ENCODE measurements at regions not wholly inside any gene's neighbourhood (a gene's known extent, or its start where the extent isn't known, plus 50 kb on each side); places are given as distances from the start of the nearest gene placed in this dataset.

- DNase-seq: no peak
- Mint-ChIP-seq H3K36me3 (ENCODE audit: low read depth) (no peaks in the 10 kb centered on the region), H3K4me1 (no peaks in the 10 kb centered on the region), H3K9me3 (no peaks in the 10 kb centered on the region), H3K4me3 (no peak overlapping the region), H3K27me3 (no peaks in the 10 kb centered on the region), H3K27ac (no peak overlapping the region)
- intact Hi-C loops (cut with micrococcal nuclease): no loop called here
Measured at GRCh38 chr6:97654674-97655073, 371.7 kb upstream of the MMS22L start.

DNA sequence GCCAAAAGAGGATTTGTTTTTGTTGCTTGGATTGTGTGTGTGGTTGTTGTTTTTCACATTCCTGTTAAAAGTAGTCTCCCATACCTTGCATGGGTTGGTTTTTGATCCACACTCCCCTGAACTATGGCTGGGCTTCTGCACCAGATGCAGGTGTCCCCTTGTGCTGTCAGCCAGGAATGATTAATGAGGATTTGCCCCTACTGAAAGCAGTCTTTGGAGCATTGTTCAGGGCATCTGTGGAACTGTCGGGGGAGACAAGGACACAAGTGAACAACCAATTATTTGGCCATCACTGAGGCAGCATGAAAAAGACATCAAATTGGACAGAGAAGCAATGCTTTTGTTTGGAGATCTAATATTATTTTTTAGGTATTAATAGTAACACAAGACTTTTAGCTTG, 373.2 kb upstream of the MMS22L start:
- H3K36me3 Mint-ChIP-seq (ENCODE audit: low read depth): no peaks in the 10 kb centered on the region
- H3K4me1 Mint-ChIP-seq: no peaks in the 10 kb centered on the region
- H3K27me3 Mint-ChIP-seq: no peaks in the 10 kb centered on the region
- intact Hi-C loops (cut with micrococcal nuclease): no loop called here
- no peak overlapping the region for H3K27ac Mint-ChIP-seq
- no peak for DNase-seq
- no peaks in the 10 kb centered on the region for H3K9me3 Mint-ChIP-seq
- H3K4me3 Mint-ChIP-seq: no peak overlapping the region

GRCh38 chr6:97656706-97657350, 373.8 kb upstream of the MMS22L start:
- intact Hi-C loops (cut with micrococcal nuclease): no loop called here
- H3K27me3 Mint-ChIP-seq: no peaks in the 10 kb centered on the region

DNA sequence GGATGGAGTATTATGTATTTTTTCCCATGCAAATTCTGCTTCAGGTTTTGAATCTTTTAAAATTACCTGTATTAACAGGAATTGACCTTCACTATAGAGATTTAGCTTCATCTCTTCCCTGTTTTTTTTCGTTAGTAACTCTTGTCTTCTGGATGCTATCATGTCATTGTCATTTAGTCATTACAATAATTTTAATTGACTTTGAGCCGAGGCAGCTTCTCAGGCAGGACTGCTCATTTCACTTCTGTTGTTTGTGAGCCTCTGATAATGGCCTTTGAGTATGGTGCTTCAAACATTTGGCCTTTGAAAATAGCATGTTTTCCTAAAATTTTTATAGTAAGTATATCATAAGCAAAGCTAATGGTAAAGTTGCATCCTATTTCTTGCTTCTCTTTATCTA, 375.1 kb upstream of the MMS22L start:
- Mint-ChIP-seq H3K4me3 (no peak overlapping the region), H3K36me3 (ENCODE audit: low read depth) (no peaks in the 10 kb centered on the region)
- intact Hi-C loops (cut with micrococcal nuclease): no loop called here

More at GRCh38 chr6:97656706-97657350, 373.8 kb upstream of the MMS22L start:
- H3K27ac Mint-ChIP-seq: no peak overlapping the region
- H3K36me3 Mint-ChIP-seq (ENCODE audit: low read depth): no peaks in the 10 kb centered on the region
- H3K4me1 Mint-ChIP-seq: no peaks in the 10 kb centered on the region
- no peaks in the 10 kb centered on the region for H3K9me3 Mint-ChIP-seq
- DNase-seq: no peak
- no peak overlapping the region for H3K4me3 Mint-ChIP-seq

DNA sequence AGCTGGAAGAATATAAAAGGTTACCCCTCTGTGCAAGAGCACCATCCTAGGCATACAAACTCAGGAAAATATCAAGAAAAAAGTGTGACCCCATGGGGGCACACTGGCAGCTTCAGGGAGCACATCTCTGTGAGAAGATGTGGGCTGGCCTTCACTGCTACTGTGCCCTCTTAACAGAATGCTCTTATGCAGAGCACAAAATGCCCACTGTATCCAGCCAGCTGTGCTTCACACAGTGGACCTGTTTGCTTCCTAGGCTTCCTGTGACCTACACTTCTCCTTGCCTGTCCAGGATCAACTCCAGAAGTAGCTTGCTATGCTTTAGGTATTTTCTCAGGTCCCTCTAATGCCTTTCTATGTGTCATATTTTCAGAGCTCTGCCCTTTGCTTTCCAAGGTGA, 380.2 kb upstream of the MMS22L start:
- Mint-ChIP-seq H3K27me3 (no peaks in the 10 kb centered on the region), H3K27ac (no peak overlapping the region), H3K4me3 (no peak overlapping the region), H3K36me3 (ENCODE audit: low read depth) (no peaks in the 10 kb centered on the region), H3K4me1 (no peaks in the 10 kb centered on the region), H3K9me3 (no peaks in the 10 kb centered on the region)
- DNase-seq: no peak
- intact Hi-C loops (cut with micrococcal nuclease): no loop called here

More for the DNA sequence above, 375.1 kb upstream of the MMS22L start:
- no peaks in the 10 kb centered on the region for H3K9me3 Mint-ChIP-seq
- DNase-seq: no peak
- no peaks in the 10 kb centered on the region for H3K27me3 Mint-ChIP-seq
- no peaks in the 10 kb centered on the region for H3K4me1 Mint-ChIP-seq
- no peak overlapping the region for H3K27ac Mint-ChIP-seq

GRCh38 chr6:97665446-97665845, 382.4 kb upstream of the MMS22L start:
- Mint-ChIP-seq H3K9me3 (no peaks in the 10 kb centered on the region), H3K4me3 (no peak overlapping the region), H3K27me3 (no peaks in the 10 kb centered on the region), H3K4me1 (no peaks in the 10 kb centered on the region), H3K36me3 (ENCODE audit: low read depth) (no peaks in the 10 kb centered on the region), H3K27ac (no peak overlapping the region)
- no peak for DNase-seq
- intact Hi-C loops (cut with micrococcal nuclease): no loop called here

GRCh38 chr6:97666889-97667288, 383.9 kb upstream of the MMS22L start:
- DNase-seq: no peak
- Mint-ChIP-seq H3K36me3 (ENCODE audit: low read depth) (no peaks in the 10 kb centered on the region), H3K4me3 (no peak overlapping the region), H3K27me3 (no peaks in the 10 kb centered on the region), H3K4me1 (no peaks in the 10 kb centered on the region), H3K27ac (no peak overlapping the region), H3K9me3 (no peaks in the 10 kb centered on the region)
- intact Hi-C loops (cut with micrococcal nuclease): no loop called here

DNA sequence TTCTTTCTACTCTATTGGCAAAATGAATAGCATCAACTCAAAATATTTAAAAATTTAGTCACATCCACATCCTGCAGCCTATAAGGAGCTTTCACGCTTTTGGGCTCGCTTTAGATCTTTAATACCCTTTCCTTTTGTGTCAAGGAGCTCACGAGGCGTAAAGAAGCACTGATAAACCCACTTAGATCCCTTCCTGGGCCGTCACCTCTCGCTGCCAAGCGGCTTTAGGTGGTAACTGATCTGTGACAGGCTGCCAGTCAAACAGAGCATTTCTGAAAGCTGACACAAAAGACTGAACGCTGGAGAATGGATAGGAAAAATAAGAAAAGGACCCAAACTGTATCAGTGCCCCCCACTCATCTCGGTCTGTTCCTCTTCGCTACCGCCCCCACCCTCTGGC, 385.7 kb upstream of the MMS22L start:
- intact Hi-C loops (cut with micrococcal nuclease): no loop called here
- H3K27ac Mint-ChIP-seq: no peak overlapping the region
- no peaks in the 10 kb centered on the region for H3K36me3 Mint-ChIP-seq (ENCODE audit: low read depth)
- H3K9me3 Mint-ChIP-seq: no peaks in the 10 kb centered on the region
- H3K27me3 Mint-ChIP-seq: no peaks in the 10 kb centered on the region
- H3K4me1 Mint-ChIP-seq: no peaks in the 10 kb centered on the region
- no peak overlapping the region for H3K4me3 Mint-ChIP-seq
- no peak for DNase-seq

GRCh38 chr6:97669191-97670031, 386.4 kb upstream of the MMS22L start:
- Mint-ChIP-seq H3K36me3 (ENCODE audit: low read depth) (no peaks in the 10 kb centered on the region), H3K4me3 (no peak overlapping the region), H3K9me3 (no peaks in the 10 kb centered on the region), H3K4me1 (no peaks in the 10 kb centered on the region), H3K27ac (no peak overlapping the region), H3K27me3 (no peaks in the 10 kb centered on the region)
- peak; percentile 56 for DNase-seq
- intact Hi-C loops (cut with micrococcal nuclease): no loop called here

DNA sequence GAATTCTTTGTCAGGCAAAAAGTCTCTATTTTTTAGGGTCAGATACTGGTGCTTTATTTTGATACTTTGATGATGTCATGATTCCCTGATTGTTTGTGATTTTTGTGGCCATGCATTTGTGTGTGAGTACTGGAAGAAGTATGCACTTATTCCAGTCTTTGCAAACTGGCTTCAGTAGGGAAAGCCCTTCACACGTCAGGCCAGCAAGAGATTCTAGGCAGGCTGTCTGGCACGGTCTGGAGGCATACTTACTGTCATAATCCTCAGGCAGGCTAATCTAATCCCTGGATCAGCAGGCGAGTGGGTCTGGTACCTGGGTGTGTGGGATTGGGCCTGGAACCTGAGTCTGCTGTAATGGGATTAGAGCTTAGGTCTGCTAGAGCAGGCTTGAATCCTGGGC, 391.8 kb upstream of the MMS22L start:
- no peak for DNase-seq
- H3K27ac Mint-ChIP-seq: no peak overlapping the region
- H3K9me3 Mint-ChIP-seq: no peaks in the 10 kb centered on the region
- H3K36me3 Mint-ChIP-seq (ENCODE audit: low read depth): no peaks in the 10 kb centered on the region
- intact Hi-C loops (cut with micrococcal nuclease): no loop called here
- no peaks in the 10 kb centered on the region for H3K27me3 Mint-ChIP-seq
- no peak overlapping the region for H3K4me3 Mint-ChIP-seq
- no peaks in the 10 kb centered on the region for H3K4me1 Mint-ChIP-seq

- no peak overlapping the region for H3K4me3 Mint-ChIP-seq
- intact Hi-C loops (cut with micrococcal nuclease): no loop called here
- no peaks in the 10 kb centered on the region for H3K36me3 Mint-ChIP-seq (ENCODE audit: low read depth)
- no peaks in the 10 kb centered on the region for H3K4me1 Mint-ChIP-seq
- H3K27ac Mint-ChIP-seq: no peak overlapping the region
- H3K9me3 Mint-ChIP-seq: no peaks in the 10 kb centered on the region
- DNase-seq: no peak
- H3K27me3 Mint-ChIP-seq: no peaks in the 10 kb centered on the region
Measured at GRCh38 chr6:97677626-97678025, 394.6 kb upstream of the MMS22L start.

GRCh38 chr6:97687916-97688315, 404.9 kb upstream of the MMS22L start:
- H3K9me3 Mint-ChIP-seq: no peaks in the 10 kb centered on the region
- intact Hi-C loops (cut with micrococcal nuclease): no loop called here

DNA sequence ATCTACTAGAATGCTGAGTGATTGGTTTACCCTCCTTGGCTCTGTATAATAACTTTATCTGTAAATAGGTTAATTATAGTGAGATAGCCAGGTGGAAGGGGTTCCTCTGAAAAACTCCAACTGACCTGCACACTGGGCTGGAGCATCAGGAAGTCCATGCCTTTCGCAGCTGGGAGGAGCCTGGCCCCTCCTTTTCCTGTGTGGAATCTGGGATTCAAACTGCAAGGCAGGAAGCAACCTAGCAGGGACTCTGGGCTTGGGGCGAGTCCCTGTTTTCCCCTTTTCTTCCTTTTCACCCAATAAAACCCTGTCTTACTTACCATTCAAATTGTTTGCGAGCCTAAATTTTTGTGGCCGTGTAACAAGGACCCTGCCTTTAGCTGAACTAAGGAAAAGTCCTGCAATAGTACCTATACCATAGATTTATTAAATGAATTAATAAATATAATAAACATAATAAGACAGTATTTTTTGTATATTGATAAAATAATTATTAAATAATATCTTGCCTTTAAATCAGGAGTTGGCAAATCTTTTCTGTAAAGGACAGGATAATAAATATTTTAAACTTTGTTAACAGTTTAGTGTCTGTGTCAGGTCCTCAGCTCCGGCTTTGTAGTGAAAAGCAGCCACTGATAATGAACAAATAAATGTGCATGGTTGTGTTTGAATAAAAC, 406.2 kb upstream of the MMS22L start:
- Mint-ChIP-seq H3K36me3 (ENCODE audit: low read depth) (no peaks in the 10 kb centered on the region), H3K27me3 (no peaks in the 10 kb centered on the region), H3K4me3 (no peak overlapping the region), H3K9me3 (no peaks in the 10 kb centered on the region), H3K4me1 (no peaks in the 10 kb centered on the region), H3K27ac (no peak overlapping the region)
- DNase-seq: no peak
- intact Hi-C loops (cut with micrococcal nuclease): no loop called here

More at GRCh38 chr6:97687916-97688315, 404.9 kb upstream of the MMS22L start:
- Mint-ChIP-seq H3K36me3 (ENCODE audit: low read depth) (no peaks in the 10 kb centered on the region), H3K4me3 (no peak overlapping the region), H3K27ac (no peak overlapping the region), H3K27me3 (no peaks in the 10 kb centered on the region), H3K4me1 (no peaks in the 10 kb centered on the region)
- DNase-seq: no peak

DNA sequence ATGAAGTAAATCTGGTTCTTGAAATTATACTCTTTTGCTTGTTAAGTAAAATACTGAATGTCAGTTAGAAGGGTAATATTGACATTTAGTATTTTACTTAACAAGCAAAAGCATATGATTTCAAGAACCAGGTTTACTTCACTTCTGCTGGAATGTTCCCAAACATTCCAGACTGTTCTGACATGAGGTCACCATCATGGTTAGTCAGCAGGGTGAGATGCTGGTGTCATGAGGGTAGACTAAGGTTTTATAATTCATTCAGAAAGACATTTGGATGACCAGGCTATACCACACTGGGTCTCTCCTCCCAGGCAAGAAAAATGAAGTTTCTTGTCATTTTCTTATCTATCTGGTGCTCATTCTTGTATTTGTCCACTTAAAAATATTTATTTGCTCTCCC, 414.4 kb upstream of the MMS22L start:
- Mint-ChIP-seq H3K4me1 (no peaks in the 10 kb centered on the region), H3K27ac (no peak overlapping the region), H3K36me3 (ENCODE audit: low read depth) (no peaks in the 10 kb centered on the region), H3K9me3 (no peaks in the 10 kb centered on the region), H3K4me3 (no peak overlapping the region), H3K27me3 (no peaks in the 10 kb centered on the region)
- DNase-seq: no peak
- intact Hi-C loops (cut with micrococcal nuclease): no loop called here
